Sigmoid colon (tissue), 4 donors: ENCODE measurements at regions not wholly inside any gene's neighbourhood (a gene's known extent, or its start where the extent isn't known, plus 50 kb on each side); places are given as distances from the start of the nearest gene placed in this dataset.

Source experiments
- CTCF ChIP-seq, 4 experiments: fragments of 450-650 bp in 3 of 4; fragments of 200-600 bp in 1 of 4; IDR thresholded peaks; one replicate each; pipeline ENCODE4 v1.5.1; 2016 to 2019; ENCODE audit warnings: antibody characterized with exemption in 4 of 4, mild to moderate bottlenecking in 3 of 4, moderate library complexity in 2 of 4
- EP300 ChIP-seq, 4 donors: sonication (generic); formaldehyde crosslinking; IDR thresholded peaks; one replicate each; pipeline ENCODE4 v1.6.1; 2017; ENCODE audit warnings: antibody characterized with exemption in 4 of 4
- POLR2A ChIP-seq, 2 donors: fragments of 450-650 bp; IDR thresholded peaks; one replicate each; pipeline ENCODE4 v1.6.1; 2016; ENCODE audit warnings: antibody characterized with exemption in 2 of 2, mild to moderate bottlenecking in 2 of 2, moderate library complexity in 2 of 2
- POLR2AphosphoS5 ChIP-seq, 4 donors: sonication (generic); formaldehyde crosslinking; IDR thresholded peaks; one replicate each; pipeline ENCODE4 v1.6.1; 2017; ENCODE audit warnings: antibody characterized with exemption in 4 of 4

- TF ChIP-seq CTCF (IDR thresholded peaks at IDR 0.05): no peak
- TF ChIP-seq POLR2A (IDR thresholded peaks at IDR 0.05): no peak
- no peak for TF ChIP-seq EP300 (IDR thresholded peaks at IDR 0.05)
- no peak for TF ChIP-seq POLR2AphosphoS5 (IDR thresholded peaks at IDR 0.05)
Observed at GRCh38 chr3:106700981-106701380, 676.3 kb upstream of the CCDC54 start.
